ENCODE measurements at regions not wholly inside any gene's neighbourhood (a gene's known extent, or its start where the extent isn't known, plus 50 kb on each side); places are given as distances from the start of the nearest gene placed in this dataset.

- TF ChIP-seq POLR2A (IDR thresholded peaks at IDR 0.05; ENCODE audit: low read depth, low read length): no peak
- no peak for TF ChIP-seq TAF1 (IDR thresholded peaks at IDR 0.05; ENCODE audit: low read depth, low read length)
- no peak for TF ChIP-seq POLR2AphosphoS5 (IDR thresholded peaks at IDR 0.05; ENCODE audit: low read depth, low read length)
- no peak for TF ChIP-seq SPI1 (IDR thresholded peaks at IDR 0.05; ENCODE audit: low read depth, low read length)
These were observed 940.9 kb downstream of the BRD1 start for GRCh38 chr22:48886604-48887393.

Data from GM12891 (cell line).